Fibroblast of gingiva (primary cell): ENCODE measurements at regions not wholly inside any gene's neighbourhood (a gene's known extent, or its start where the extent isn't known, plus 50 kb on each side); places are given as distances from the start of the nearest gene placed in this dataset.
"Not testable (repeated sequence)": the region's sequence is repeated elsewhere in the genome, so short reads cannot be mapped to it uniquely, and the experiment has no call there.

Experiments
- DNase-seq: peaks from one replicate; pipeline ENCODE4 v3.0.0-alpha.2; 2011; ENCODE audit warnings: low read depth

- DNase-seq: peak; percentile 79
These were observed 233.8 kb downstream of the C7orf25 start for GRCh38 chr7:42677751-42678699.

DNA sequence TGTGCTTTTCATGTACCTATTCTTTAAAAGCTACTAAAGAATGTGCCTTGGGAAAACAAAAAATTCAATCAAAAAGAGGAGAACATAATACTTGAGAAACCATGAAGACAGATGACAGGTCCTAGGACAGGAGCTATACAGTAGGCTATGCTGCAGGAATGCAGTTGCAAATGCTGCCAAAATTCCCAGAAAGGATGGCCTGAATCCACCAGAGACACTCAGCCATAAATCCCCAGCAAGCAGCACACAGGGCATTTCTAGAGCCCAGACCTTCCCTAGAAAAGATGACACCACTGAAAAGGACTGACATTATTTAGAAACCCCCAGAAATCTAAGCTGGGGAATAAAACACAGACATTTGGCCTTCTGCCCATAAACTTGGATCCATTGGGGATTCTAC, 237.3 kb downstream of the C7orf25 start:
- no peak for DNase-seq

DNA sequence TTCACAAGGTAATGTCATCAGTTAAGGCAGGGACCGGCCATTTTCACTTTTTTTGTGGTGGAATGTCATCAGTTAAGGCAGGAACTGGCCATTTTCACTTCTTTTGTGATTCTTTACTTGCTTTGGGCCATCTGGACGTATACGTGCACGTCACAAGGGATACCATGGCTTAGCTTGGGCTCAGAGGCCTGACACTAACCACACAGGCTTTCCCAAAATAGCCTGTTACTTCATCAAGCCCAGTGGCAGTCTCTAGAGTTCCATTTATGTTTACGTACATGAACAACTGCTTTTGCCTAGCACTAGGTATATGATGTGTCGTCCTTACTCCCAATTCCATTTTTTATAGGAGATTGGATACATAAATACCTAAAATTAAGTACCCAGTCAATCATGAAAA, 237.9 kb downstream of the C7orf25 start:
- no peak for DNase-seq

DNA sequence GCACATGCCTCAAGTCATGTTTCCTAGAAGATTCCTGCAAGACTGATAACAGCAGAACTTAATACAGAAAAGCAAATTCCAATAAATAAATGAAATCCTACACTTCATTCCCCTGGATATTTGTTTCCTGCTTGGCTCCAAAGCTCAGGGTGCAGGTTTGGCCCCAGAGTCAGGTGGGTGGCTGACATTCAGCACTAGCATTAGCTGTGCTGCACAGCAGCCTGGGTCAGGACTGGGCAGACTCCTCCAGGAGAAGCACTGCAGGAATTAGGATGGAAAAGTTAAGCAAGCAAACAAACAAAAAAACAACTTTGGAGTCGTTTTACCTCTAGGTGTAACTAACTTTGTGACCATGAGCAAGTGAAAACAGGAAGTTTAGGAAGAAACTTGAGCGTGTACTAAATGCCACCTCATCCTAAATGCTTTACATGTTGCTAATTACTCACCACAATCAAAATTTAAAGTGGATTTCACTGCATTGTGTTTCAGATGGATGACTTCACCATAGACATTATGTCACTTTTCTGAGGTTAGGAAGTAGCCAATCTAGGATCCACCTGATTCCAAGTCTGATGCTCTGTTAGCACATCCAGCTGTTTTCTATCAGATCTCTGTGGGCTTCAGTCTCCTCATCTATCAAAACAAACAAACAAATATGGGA, 239.4 kb downstream of the C7orf25 start:
- DNase-seq: peak; percentile 17

- peak; percentile 74 for DNase-seq
These were observed 240.2 kb downstream of the C7orf25 start for GRCh38 chr7:42671627-42672026.

- DNase-seq: no peak
These were observed 244.9 kb downstream of the C7orf25 start for GRCh38 chr7:42666994-42667393.

DNA sequence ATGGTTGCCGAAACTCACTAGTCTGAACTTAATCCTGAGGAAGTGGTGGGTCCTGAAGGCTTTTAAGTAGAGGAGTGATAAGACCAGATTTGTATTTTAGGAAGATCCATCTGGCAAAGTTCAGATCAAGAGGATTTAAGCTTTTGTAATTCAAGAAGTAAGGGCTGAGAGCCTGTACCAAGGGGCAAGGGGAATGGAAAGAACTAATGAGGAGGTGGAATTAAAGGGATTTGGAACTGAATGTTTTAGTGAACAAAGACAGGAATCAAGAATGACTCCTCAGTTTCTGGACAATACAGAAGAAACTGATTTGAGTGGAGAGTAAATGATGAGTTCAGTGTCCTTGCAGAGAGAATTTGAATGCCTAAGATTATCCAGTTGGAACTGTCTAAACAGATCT, 249.0 kb downstream of the C7orf25 start:
- no peak for DNase-seq

GRCh38 chr7:42661312-42661711, 250.6 kb downstream of the C7orf25 start:
- peak; percentile 92 for DNase-seq

GRCh38 chr7:42650701-42651100, 261.2 kb downstream of the C7orf25 start:
- DNase-seq: no peak

- no peak for DNase-seq
These were observed 261.7 kb downstream of the C7orf25 start for GRCh38 chr7:42650171-42650570.

DNA sequence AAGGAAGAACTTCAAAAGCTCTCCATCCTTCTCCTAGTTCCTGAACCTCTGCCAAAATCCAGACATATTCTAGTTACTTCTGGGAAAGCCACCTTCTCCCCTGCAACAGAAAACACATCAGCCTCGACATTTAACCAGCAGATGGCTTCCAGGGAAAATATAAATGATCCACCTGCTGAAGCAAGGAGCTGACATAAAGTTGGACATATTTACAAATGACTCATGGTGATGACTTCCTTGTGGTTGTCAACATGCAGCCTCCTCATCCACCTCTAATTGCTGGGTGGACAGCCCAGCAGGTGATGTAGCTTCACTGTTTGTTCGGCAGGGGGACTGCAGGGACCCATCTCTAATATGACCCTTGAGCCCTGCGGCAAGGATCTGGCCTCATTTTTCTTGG, 266.0 kb downstream of the C7orf25 start:
- no peak for DNase-seq

GRCh38 chr7:42642699-42643098, 269.2 kb downstream of the C7orf25 start:
- DNase-seq: no peak

DNA sequence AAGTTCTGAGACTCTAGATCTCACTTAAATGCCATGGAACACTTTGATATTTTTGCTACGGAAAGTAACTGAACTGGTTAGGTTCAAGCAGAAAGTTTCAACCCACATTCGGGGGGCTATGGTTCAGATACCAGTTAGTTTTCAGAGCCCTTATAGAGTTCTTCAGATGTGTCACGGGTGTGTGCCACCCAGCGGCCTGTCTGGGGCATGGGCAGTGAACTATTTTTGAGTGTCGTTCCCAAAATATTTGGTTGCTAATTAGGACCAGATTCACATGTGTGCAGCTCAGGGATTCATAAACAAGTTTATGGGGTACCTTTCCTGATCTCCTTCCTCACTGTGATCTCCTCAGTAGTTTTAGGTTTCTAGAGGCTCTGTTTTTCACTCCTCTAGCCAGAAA, 271.9 kb downstream of the C7orf25 start:
- DNase-seq: peak; percentile 41

- not testable (repeated sequence) for DNase-seq
These were observed 275.5 kb downstream of the C7orf25 start for GRCh38 chr7:42636380-42636779.

- DNase-seq: no peak
These were observed 283.8 kb downstream of the C7orf25 start for GRCh38 chr7:42628054-42628453.

DNA sequence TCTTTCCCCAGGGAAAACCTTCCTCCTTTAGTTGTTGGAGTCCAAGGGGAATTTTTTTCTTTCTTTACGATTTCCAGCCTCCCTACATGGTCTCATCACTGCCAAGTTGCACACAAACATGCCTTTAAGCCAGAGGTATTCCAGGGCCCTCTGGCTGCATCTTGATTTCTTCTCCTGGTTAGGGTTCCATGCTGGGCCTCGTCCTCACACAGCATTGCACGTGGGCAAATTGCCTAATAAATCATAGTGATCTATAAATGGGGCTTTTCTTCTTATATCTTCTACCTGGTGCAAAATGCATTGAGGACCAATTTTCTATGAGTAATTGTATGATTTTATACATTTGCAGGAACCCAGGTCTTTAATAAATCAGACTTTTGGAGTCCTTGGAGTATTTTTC, 284.2 kb downstream of the C7orf25 start:
- no peak for DNase-seq

DNA sequence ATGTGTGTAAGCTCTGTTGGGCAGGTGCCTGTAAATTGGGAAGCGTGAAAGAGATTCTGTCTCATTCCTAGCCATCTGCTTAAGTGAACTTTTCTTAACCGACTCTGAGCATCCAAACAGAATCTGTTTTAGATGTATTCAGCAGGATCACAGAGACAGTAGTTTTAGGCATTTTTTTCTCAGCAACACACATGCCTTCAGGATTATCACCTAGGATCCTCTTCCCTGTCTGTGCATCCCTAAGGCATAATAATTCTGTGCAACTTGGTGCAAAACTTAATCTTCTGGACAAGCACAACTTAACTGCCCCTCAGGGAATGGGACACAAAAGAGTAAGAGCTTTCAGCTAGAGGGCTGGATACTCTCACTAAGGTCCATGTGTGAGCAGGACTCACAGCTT, 284.8 kb downstream of the C7orf25 start:
- DNase-seq: no peak

DNA sequence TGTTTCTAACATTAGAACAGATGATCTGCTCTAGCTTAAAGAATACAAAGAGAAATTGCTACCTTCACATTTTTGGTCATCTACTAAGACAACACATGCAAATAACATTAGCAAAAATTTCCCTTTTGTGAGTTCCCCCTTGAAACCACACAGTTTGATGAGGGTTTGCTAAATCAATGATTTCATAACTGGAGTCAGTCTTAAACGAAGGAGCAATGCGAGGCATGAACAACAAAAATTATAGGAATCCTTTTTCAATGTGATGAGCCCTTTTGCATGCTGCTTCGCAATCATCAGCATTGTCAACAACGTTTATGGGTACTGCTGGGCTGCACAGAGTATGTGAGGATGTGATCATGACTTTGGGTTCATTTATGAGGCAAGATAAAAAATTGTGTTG, 286.4 kb downstream of the C7orf25 start:
- peak; percentile 6 for DNase-seq

DNA sequence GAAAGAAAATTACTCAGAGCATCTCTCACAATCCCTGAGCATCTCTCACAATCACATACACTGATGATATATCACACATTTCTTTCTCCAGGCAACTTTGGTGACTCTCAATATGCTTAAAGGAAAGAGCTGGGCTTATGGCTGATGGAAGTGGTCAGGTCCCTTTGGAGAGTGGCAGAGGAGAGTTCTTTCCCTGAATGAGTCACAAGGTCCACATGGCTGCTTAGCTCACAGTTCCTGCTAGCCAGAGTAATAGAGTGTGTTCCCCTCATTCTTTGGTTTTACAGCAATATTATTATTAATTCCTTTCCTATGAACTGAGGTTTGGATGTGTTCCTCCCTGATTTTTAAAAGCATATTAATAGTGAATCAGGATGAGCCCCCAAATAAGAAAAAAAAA, 287.4 kb downstream of the C7orf25 start:
- DNase-seq: no peak

GRCh38 chr7:42621543-42622219, 290.2 kb downstream of the C7orf25 start:
- no peak for DNase-seq

GRCh38 chr7:42618651-42619360, 293.1 kb downstream of the C7orf25 start:
- DNase-seq: no peak

- DNase-seq: no peak
These were observed 293.9 kb downstream of the C7orf25 start for GRCh38 chr7:42617806-42618457.
